Forelimb muscle (tissue), 1 donor: ENCODE measurements at regions not wholly inside any gene's neighbourhood (a gene's known extent, or its start where the extent isn't known, plus 50 kb on each side); places are given as distances from the start of the nearest gene placed in this dataset.

Experiments
- DNase-seq: peaks from one replicate; pipeline ENCODE4 v3.0.0-alpha.2; 2013; ENCODE audit warnings: low read depth

- DNase-seq: no peak
Observed at GRCh38 chr3:124491098-124491497, 239.2 kb upstream of the UMPS start.

DNA sequence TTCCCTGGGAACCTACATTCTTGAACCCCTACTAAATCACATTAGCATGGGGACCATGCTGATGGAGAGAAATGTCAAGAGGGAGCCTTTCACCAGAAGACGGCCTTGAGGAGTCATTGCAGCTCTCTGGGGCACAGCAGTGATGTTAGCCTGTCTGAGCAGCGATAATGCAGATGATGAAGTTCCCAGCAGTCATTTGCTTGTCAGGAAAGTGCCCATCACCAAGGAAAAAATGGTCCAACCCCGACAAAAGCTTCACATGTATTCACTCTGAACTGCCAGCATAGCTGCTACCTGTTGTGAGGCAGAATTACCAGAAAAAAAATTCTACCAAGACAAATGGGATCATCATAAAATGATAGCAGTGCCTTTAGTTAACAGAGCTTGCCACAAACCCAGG, 238.4 kb upstream of the UMPS start:
- DNase-seq: no peak

DNA sequence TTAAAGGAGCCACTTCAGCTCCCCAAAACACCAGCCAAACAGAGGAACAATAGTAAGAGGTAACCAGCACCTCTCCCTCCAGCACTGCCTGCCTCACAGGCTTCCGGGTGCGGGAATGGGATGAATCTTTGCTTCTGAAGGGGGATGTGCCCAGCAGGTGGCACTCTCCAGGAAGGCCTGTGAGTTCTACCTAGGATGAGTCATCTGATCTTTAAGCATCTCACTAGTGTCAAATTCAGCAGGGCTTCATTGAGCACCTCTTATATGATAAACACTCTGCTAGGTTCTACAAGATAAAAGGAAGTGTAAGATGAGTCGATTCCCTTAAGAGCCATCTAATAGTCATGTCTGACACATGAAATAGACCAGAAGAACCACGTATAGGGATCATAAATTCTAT, 237.4 kb upstream of the UMPS start:
- DNase-seq: no peak

DNA sequence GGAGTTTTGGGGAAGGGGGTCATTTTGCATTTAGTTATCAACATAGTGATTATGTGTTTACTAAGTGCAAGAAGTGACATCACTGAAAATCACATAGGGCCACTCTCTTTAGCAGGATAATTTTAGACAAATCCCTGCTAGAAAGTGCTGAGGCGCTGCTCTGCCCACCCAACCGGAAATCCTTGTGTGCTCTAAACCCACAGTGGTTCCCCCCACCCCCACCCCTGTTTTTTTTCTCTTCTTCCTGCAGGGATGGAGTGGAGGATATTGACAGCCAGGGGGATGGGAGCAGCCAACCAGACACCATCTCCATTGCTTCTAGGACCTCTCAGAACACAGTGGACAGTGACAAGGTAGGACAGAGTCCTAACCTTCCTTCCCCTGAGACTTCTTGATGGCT, 234.2 kb upstream of the UMPS start:
- DNase-seq: no peak

DNA sequence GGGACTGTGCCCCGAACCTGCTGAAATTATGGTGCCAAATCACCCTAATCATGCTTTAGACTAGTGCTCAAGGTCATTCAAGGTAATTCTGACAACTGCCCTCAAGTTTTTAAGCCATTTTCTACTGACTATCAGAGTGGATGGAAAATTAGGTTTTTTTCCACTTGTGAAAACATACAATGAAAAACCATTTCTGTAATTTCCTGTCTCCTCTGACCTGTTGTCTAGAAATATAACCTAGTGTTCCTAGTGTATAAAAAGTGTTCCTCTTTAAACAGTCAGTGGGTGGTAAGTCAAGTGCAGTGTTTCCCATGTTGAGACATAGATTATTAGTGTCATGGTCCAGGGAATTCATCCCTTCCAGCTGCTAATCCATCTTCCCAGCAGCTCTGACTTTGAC, 232.8 kb upstream of the UMPS start:
- no peak for DNase-seq

DNA sequence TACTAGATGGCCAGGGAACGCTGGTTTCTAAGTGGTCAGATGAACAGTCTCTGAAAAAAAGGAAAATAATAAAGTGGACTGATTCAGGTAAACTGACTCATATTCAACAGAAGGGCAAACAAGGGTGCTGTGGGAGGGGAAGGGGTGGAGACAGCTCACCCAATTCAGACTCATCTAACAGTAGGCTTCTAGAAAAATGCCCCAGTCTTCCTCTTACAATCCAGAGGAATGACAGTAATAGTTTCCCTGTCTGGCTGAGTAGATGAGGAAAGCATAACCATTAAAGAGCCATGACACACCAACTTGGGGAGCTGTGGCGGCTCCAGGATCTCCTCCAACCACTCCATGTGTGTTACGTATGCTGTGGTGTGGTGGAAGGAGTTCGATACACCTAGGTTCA, 231.4 kb upstream of the UMPS start:
- no peak for DNase-seq

GRCh38 chr3:124504332-124505059, 225.8 kb upstream of the UMPS start:
- no peak for DNase-seq

DNA sequence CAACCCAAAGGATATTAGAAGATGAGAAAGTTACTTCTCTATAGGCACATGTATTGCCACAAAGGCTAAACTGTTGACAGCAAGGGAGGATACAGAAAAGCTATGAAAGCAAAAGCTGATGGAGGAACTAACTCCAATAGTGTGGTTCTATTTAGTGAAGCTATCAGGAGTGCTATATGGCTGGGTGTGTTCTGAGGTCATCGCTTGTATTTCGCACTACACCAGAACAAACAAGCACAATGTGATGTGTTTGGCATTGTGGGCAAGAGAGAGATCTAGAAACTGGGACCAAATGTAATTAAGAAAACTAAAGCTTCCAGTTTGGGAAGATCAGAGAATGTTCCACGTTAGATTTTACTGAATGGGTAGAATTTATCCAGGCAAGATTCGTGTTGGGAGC, 220.4 kb upstream of the UMPS start:
- DNase-seq: no peak

GRCh38 chr3:124510290-124510689, 220.0 kb upstream of the UMPS start:
- DNase-seq: no peak

GRCh38 chr3:124512881-124513609, 217.2 kb upstream of the UMPS start:
- no peak for DNase-seq

DNA sequence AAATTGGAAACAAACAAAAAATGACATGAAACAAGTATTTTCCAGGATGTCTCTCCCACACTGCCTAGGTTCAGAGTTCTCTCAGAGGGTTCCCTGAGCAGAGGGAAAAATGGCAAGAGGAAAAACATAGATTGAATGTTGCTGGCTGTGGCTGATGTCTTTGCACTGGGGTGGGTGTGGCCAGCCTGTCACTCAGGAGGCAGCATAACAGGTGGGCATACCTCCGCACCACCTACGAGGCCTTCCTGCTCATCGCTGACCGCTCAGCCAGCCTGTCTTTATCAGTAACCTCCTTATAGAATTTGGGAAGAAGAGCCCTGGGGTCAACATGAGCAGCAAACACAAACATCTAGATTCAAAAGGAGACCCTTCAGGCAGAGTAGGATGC, 216.6 kb upstream of the UMPS start:
- no peak for DNase-seq

DNA sequence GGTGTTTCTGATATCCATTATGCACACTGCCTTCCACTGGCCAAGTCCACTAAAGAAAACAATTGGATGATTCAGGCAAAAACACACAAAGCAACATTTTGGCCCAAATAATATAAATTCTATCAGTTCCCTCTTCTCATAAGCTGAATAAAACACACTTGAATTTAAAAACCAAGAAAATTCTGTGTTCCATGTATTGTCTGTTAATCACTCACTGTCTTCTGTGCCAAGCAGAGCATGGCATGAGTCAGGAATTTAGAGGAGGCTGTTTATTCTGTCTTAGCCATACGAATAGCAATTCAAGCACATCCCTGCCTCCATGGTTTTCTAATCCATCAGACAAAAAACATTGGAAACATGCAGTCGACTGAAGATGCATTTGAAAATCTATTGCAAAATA, 215.6 kb upstream of the UMPS start:
- no peak for DNase-seq

DNA sequence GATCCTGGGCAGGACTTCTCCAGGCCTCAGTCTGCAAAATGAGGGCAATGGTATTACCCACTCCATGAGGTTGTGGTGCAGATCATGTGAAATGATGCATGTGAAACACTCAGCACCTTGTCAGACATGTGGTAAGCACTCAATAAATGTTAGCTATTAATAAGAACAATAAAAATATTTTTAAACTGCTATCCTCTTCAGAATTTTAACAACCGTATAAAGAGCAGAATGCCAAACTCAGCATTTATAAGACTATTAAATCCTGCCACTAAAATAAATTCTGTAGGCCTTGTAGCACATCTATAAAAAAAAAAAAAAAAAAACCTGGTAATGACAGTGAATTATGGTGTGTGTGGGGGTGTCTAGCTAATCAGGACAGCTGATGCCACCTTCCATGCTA, 213.9 kb upstream of the UMPS start:
- DNase-seq: no peak

GRCh38 chr3:124517306-124517705, 212.9 kb upstream of the UMPS start:
- DNase-seq: peak; percentile 28

DNA sequence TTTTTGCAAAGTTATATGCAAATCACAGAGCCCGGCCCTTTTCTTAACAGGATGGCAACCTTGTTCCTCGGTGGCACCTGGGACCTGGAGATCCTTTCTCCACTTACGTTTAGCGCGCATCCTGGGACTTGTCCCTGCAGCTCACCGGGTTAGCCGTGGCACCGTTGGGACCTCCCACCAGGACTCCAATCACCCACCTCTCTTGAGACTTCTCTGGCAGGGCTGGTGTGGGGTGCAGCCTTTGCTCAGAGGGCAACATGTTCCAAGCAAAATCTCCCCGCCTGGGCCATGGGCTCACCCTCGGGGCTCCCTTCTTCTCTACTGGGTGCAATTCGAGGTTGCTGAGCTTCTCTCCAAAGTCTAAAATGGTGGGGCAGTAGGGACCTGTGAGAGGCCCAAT, 211.9 kb upstream of the UMPS start:
- DNase-seq: no peak

DNA sequence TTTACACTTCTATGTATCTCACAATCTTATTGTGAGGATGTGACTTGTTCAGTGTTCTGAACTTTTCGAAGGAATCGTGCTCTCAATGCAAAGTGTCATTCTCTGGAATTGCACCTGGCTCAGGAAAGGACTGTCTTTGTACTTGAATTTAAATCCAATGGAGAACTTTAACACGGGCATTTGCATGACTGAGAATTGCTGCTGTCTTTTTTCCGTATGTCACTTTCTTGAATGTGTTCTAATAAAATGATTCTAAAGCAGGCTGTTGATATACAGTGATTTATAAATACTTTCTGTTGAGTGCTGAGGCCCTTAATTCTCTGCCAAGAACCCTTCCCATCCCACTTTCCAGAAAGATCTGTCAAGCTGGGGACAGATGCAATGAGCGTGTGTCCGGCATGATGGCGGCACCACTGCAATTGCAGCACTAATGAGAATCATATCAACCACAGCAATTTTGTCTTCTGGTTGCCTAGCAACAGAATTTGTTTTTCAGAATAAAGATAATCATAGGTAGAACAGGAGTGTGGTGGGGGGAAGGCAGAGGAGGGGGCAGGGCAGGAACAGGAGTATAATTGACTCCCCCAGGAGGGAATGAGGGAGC, 210.6 kb upstream of the UMPS start:
- DNase-seq: no peak

- DNase-seq: no peak
Observed at GRCh38 chr3:124520970-124521369, 209.3 kb upstream of the UMPS start.

GRCh38 chr3:124522082-124522625, 208.1 kb upstream of the UMPS start:
- no peak for DNase-seq

DNA sequence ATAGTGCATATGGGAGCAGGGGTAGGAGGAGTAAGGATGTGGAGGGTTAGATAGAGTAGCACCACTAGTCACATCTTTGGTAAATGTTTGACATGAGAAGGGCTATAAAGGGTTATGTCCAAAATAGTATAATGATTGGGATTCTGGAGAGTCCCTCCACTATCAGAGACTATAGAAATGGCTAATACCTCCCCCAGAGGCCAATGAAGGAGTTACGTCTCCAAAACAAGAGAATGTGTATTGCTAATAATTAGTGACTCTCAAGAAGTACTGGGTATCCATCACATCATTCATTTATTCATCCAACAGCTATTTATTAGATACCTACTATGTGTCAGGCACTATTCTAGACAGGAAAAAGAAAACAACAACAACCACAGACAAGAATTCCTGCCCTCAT, 203.7 kb upstream of the UMPS start:
- DNase-seq: no peak

- no peak for DNase-seq
Observed at GRCh38 chr3:124529826-124530571, 200.3 kb upstream of the UMPS start.

- DNase-seq: no peak
Observed at GRCh38 chr3:124530916-124531315, 199.3 kb upstream of the UMPS start.

DNA sequence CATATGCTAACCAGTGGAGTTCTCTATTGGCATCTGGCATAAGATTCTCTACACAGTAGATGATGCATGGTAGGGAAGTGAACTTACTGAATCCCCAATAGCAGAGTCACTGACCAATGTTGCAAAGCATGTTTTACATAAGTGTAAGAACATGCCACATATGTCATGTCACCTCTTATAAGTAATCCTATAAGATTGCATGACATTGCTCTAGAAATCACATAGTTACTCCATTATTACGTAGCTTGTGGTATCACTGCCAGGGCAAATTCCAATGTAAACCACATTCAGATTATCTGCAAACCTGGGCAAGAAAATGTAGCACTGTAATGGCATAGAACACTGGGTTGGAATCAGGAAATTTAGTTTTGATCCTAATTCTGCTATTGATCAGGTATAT, 198.2 kb upstream of the UMPS start:
- no peak for DNase-seq
